ENCODE measurements at regions not wholly inside any gene's neighbourhood (a gene's known extent, or its start where the extent isn't known, plus 50 kb on each side); places are given as distances from the start of the nearest gene placed in this dataset.

DNA sequence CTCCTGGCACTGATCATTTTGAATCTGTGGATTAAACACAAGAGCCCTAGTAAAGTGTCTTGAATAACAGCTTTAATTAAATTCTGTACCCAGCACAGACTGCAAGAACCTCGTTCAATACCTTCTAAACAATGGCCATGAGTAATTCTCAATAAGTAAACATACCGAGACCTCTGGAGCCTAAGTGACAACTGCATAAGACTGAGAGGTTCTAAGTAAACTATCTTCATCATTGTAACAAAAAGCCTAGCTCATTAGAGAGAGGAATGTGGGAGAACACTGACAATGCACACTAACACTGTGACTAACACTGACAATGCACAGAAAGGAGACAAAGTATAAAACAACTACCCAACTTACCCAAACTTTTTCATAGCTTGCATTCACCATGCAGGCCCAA, 117.4 kb downstream of the ELAPOR2 start:
- Histone ChIP-seq H3K14ac (ENCODE audit: insufficient read depth, low read length) (no peak overlapping the region), H3K56ac (ENCODE audit: insufficient read length, low read depth, low read length) (no peak overlapping the region), H3K79me2 (ENCODE audit: insufficient read depth, low read length) (no peaks in the 10 kb centered on the region), H4K20me1 (ENCODE audit: control insufficient read depth, insufficient read depth, insufficient read length) (no peaks in the 10 kb centered on the region), H4K5ac (ENCODE audit: insufficient read length, low read depth, low read length) (no peak overlapping the region), H2BK120ac (ENCODE audit: low read depth, low read length, poor library complexity, severe bottlenecking) (no peak overlapping the region), H3K23me2 (ENCODE audit: insufficient read length, low read depth, low read length, poor library complexity, severe bottlenecking) (no peaks in the 10 kb centered on the region), H3K9me3 (ENCODE audit: control insufficient read depth, low read depth, low read length) (no peaks in the 10 kb centered on the region), H2BK5ac (ENCODE audit: insufficient read length, low read length) (no peak overlapping the region), H3K27ac (ENCODE audit: insufficient read length, low read depth, low read length) (no peak overlapping the region), H2BK12ac (ENCODE audit: insufficient read length, low read depth, low read length) (no peak overlapping the region), H3K23ac (ENCODE audit: insufficient read length, low read depth, low read length) (no peak overlapping the region), H3K79me1 (ENCODE audit: insufficient read depth, low read depth, low read length, poor library complexity, severe bottlenecking) (no peaks in the 10 kb centered on the region), H3K18ac (ENCODE audit: insufficient read length, low read depth, low read length) (no peak overlapping the region), H3T11ph (ENCODE audit: low read length) (no peak overlapping the region), H3K4me2 (ENCODE audit: insufficient read depth, insufficient read length, low read length) (no peak overlapping the region), H4K8ac (replicated peaks; ENCODE audit: insufficient read length, low read depth, low read length) (no peak overlapping the region), H2AK5ac (ENCODE audit: insufficient read length, low read length) (no peak overlapping the region), H4K91ac (ENCODE audit: insufficient read length, low read depth, low read length) (no peak overlapping the region), H2BK15ac (ENCODE audit: low read depth, low read length) (no peak overlapping the region), H2AFZ (ENCODE audit: low read length) (no peak overlapping the region), H3K4ac (ENCODE audit: low read depth, low read length) (no peak overlapping the region), H2BK20ac (ENCODE audit: low read depth, low read length, poor library complexity, severe bottlenecking) (no peak overlapping the region), H3K9ac (ENCODE audit: extremely low read depth, insufficient read length, low read length) (no peak overlapping the region), H3K4me1 (ENCODE audit: insufficient read depth, low read length) (peaks cover 2% of the 10 kb centered on the region; the same call in 1 of the 2 replicates), H3K27me3 (ENCODE audit: insufficient read depth, low read length) (no peaks in the 10 kb centered on the region)
- TF ChIP-seq, protein P1, sequence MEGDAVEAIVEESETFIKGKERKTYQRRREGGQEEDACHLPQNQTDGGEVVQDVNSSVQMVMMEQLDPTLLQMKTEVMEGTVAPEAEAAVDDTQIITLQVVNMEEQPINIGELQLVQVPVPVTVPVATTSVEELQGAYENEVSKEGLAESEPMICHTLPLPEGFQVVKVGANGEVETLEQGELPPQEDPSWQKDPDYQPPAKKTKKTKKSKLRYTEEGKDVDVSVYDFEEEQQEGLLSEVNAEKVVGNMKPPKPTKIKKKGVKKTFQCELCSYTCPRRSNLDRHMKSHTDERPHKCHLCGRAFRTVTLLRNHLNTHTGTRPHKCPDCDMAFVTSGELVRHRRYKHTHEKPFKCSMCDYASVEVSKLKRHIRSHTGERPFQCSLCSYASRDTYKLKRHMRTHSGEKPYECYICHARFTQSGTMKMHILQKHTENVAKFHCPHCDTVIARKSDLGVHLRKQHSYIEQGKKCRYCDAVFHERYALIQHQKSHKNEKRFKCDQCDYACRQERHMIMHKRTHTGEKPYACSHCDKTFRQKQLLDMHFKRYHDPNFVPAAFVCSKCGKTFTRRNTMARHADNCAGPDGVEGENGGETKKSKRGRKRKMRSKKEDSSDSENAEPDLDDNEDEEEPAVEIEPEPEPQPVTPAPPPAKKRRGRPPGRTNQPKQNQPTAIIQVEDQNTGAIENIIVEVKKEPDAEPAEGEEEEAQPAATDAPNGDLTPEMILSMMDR (conservative IDR thresholded peaks at IDR 0.05): no peak
- no peak overlapping the region for H3K27ac Mint-ChIP-seq
- peaks cover 7 to 12% of the 10 kb centered on the region in 2 experiments; a peak in 3 of 4 replicates for H3K4me1 Mint-ChIP-seq
- H3K9me3 Mint-ChIP-seq: no peaks in the 10 kb centered on the region
- no peaks in the 10 kb centered on the region for H3K27me3 Mint-ChIP-seq (ENCODE audit: low read depth)
- H3K4me3 Mint-ChIP-seq: no peak overlapping the region
- H3K36me3 Mint-ChIP-seq (ENCODE audit: insufficient read depth in 1 of 3, low read depth in 3 of 3): peaks cover 4 to 15% (median 6%) of the 10 kb centered on the region in 3 experiments; a peak in 5 of 7 replicates
- no CpG with 5 or more reads among the region's 2 CpGs for WGBS (ENCODE audit: extremely low coverage, insufficient read length, low lambda C conversion rate)
- no peak for DNase-seq

Data from H9 (cell line).